HFF-Myc (cell line): ENCODE measurements at regions not wholly inside any gene's neighbourhood (a gene's known extent, or its start where the extent isn't known, plus 50 kb on each side); places are given as distances from the start of the nearest gene placed in this dataset.

Source experiments
- DNase-seq: peaks from one replicate; pipeline ENCODE4 v3.0.0-alpha.2; 2011; ENCODE audit warnings: low read depth; ENCODE audit errors: extremely low read depth
- H3K4me3 ChIP-seq: replicated peaks from 2 replicates; pipeline ENCODE4 v1.5.1; 2011; ENCODE audit warnings: low read depth, mild to moderate bottlenecking, control low read depth, low read length
- CTCF ChIP-seq: IDR thresholded peaks from 2 replicates; pipeline ENCODE4 v1.5.1; 2012; ENCODE audit warnings: mild to moderate bottlenecking, low read depth, low read length, control low read depth; ENCODE audit errors: missing control alignments

GRCh38 chr13:87084192-87084591 lies 587.0 kb upstream of the SLITRK5 start:
- DNase-seq, result no peak

DNA sequence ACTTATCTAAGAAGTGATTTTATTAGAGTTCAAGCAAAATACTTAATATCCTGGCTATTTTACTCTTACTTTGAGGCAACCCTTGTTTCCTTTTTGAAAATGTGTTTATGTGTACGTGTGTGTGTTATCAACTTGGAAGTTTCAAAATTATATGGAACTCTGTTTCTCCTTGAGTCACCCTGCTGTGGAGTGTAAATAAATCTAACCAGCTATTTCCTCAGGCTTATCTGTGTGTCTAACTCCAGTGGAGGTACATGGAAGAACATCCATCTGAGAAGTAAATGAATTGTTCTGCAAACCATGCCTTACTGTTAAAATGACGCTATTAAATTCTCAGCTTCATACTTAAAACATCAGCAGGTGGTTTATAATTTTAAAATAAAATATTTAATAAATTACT lies 583.4 kb upstream of the SLITRK5 start:
- no peak overlapping the region for H3K4me3 ChIP-seq
- DNase-seq, result no peak

More at GRCh38 chr13:87084192-87084591, 587.0 kb upstream of the SLITRK5 start:
- no peak for TF ChIP-seq CTCF
- no peak overlapping the region for H3K4me3 ChIP-seq

DNA sequence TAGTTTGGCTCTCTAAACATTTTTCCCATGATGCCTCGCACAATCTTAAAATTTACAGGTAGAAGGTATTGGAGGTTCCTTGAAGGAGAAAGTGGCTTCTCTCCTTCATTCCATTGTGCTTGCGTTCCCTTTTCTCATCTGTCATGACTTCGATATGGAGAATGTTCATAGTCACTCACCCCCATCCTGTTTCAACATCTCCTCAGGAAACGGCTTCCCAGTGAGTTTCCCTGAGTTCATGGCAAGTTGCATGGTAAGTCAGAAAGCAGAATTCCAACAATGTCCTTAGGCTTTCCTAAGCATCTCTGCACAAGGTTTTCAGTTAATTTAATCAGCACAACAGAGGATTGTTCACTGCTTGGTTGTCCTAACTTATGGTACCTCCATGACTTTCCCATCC lies 581.8 kb upstream of the SLITRK5 start:
- no peak overlapping the region for H3K4me3 ChIP-seq
- no peak for DNase-seq
- TF ChIP-seq CTCF, result no peak

More for the DNA sequence above, 583.4 kb upstream of the SLITRK5 start:
- TF ChIP-seq CTCF, result no peak

DNA sequence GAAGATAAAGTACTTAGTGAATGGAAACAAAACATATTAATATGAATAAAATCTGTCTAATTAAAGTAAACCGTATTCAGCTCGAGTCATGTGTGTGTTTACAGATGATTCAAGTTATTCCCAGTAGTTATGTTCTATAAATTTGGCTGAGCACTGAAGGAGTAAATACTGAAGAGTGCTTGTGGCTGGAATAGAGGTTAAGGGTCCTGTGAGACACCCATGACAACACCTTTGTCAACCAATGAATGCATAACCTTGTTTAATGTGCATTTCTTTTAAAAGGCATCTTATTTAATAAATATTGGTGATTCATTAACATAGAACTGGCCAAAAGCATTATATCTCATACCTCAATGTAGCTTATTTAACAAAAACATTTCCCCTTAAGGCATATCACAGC lies 577.8 kb upstream of the SLITRK5 start:
- DNase-seq, result no peak
- no peak overlapping the region for H3K4me3 ChIP-seq
- no peak for TF ChIP-seq CTCF

- H3K4me3 ChIP-seq, result no peak overlapping the region
- no peak for DNase-seq
- TF ChIP-seq CTCF, result no peak
Observed at GRCh38 chr13:87094646-87095045, 576.5 kb upstream of the SLITRK5 start.

DNA sequence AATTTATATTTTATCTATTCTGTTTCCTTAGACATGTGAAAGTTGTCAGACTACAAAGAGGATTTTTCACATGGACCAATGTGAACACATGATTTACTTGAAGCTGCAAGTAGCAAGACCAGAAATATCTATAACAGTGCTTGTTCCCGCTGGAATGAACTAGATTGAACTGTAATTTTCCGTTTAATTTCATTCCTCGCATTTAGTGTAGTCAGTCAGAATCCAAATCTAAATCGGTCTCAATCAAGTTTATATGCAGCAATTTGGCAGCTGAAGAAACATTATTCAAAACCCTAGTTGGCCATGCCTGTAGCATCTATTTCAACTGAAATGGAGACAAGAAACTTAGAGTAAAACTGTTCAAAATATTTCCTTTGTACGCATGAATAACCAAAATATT lies 570.7 kb upstream of the SLITRK5 start:
- H3K4me3 ChIP-seq, result no peak overlapping the region
- DNase-seq, result no peak
- no peak for TF ChIP-seq CTCF

DNA sequence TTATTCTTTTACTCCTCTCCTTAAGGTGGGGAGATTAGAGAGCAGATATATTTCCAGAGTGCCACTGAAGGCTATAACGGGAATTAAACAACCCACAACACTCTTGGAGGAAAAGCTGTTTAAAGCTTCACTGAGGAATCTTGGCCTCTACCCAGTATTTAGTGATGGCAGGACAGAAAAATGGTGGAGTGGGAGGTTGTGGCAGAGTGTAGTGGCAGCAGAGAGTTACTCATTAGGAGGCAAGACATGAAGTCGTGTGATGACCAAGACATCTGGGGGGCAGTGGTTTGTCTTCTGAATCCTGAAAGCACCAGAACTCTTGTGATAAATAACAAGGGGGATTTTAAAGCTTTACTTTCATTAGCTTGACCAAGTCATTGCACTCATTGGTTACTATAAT lies 563.5 kb upstream of the SLITRK5 start:
- no peak for DNase-seq
- no peak for TF ChIP-seq CTCF

More for the DNA sequence above, 563.5 kb upstream of the SLITRK5 start:
- H3K4me3 ChIP-seq, result no peak overlapping the region
